ENCODE measurements at regions not wholly inside any gene's neighbourhood (a gene's known extent, or its start where the extent isn't known, plus 50 kb on each side); places are given as distances from the start of the nearest gene placed in this dataset.
"Not testable (repeated sequence)": the region's sequence is repeated elsewhere in the genome, so short reads cannot be mapped to it uniquely, and the experiment has no call there.

DNA sequence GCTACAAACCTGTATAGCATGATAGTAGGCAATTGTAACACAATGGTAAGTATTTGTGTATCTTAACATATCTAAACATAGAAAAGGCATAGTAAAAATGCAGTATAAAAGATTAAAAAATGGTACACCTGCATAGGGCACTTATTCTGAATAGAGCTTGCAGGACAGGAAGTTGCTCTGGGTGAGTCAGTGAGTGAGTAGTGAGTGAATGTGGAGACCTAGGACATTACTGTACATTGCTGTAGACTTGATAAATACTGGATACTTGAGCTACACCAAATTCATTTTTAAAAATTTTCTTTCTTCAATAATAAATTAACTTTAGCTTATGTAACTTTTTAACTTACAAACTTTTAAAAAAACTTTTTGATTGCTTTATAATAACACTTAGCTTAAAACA, 68.2 kb upstream of the MAML3 start:
- TF ChIP-seq, protein P1, sequence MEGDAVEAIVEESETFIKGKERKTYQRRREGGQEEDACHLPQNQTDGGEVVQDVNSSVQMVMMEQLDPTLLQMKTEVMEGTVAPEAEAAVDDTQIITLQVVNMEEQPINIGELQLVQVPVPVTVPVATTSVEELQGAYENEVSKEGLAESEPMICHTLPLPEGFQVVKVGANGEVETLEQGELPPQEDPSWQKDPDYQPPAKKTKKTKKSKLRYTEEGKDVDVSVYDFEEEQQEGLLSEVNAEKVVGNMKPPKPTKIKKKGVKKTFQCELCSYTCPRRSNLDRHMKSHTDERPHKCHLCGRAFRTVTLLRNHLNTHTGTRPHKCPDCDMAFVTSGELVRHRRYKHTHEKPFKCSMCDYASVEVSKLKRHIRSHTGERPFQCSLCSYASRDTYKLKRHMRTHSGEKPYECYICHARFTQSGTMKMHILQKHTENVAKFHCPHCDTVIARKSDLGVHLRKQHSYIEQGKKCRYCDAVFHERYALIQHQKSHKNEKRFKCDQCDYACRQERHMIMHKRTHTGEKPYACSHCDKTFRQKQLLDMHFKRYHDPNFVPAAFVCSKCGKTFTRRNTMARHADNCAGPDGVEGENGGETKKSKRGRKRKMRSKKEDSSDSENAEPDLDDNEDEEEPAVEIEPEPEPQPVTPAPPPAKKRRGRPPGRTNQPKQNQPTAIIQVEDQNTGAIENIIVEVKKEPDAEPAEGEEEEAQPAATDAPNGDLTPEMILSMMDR (IDR thresholded peaks at IDR 0.05; ENCODE audit: insufficient read depth, low read length): no peak
- DNase-seq (ENCODE audit: low read depth): no peak
- no peak overlapping the region for H3K4me3 ChIP-seq (ENCODE audit: low read depth, low read length)

DNA sequence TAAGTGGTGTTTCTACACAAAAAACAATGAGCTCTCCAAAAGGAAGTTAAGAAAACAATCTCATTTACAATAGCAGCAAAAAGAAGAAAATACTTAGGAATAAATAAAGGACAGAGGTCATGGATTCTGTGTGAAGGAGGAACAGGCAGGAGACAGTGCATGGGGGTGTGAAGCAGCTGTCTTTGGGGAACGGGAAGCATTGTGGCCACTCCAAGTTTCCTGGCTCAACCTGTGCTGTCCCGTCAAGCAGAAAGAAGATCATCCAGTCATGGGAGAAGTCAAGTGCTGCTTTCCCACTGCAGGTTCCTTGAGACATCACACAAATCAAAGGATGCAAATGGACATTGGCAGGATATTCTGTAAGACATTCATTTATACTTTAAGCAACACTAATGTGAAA, 66.1 kb upstream of the MAML3 start:
- no peak for DNase-seq (ENCODE audit: low read depth)
- TF ChIP-seq, protein P1 (IDR thresholded peaks at IDR 0.05; ENCODE audit: insufficient read depth, low read length): no peak

DNA sequence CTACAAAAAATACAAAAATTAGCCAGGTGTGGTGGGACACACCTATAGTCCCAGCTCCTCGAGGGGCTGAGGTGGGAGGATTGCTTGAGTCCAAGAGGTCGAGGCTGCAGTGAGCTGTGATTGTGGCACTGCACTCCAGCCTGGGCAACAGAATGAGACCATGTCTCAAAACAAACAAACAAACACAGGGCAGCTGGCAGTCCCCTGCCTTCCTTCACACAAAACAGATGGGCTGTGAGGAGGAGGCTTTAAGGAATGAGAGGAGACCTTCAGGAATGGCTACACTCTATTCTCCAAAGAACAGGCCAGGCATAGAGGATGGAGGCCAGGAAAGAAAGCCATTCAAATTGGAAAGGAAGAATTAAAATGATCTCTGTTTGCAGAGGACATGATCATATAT, 65.6 kb upstream of the MAML3 start:
- H3K4me3 ChIP-seq (ENCODE audit: low read depth, low read length): no peak overlapping the region
- no peak for DNase-seq (ENCODE audit: low read depth)
- TF ChIP-seq, protein P1 (IDR thresholded peaks at IDR 0.05; ENCODE audit: insufficient read depth, low read length): no peak

More for the DNA sequence above, 66.1 kb upstream of the MAML3 start:
- H3K4me3 ChIP-seq (ENCODE audit: low read depth, low read length): no peak overlapping the region

DNA sequence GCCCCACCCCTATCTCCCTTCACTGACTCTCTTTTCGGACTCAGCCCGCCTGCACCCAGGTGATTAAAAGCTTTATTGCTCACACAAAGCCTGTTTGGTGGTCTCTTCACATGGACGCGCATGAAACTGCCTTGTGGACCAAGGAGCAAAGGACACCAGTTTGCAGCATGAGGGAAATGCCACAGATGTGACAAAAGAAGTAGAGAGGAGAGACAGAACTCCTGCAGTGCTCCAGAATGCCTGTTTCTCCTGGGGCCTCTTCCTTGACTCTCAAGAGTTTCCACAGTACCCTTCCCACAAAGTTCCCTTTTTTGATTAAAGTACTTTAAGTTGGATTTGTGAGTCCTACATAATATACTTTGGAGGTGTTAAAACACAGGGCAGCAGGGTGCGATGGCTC, 65.1 kb upstream of the MAML3 start:
- not testable (repeated sequence) for DNase-seq (ENCODE audit: low read depth); H3K4me3 ChIP-seq (ENCODE audit: low read depth, low read length)

DNA sequence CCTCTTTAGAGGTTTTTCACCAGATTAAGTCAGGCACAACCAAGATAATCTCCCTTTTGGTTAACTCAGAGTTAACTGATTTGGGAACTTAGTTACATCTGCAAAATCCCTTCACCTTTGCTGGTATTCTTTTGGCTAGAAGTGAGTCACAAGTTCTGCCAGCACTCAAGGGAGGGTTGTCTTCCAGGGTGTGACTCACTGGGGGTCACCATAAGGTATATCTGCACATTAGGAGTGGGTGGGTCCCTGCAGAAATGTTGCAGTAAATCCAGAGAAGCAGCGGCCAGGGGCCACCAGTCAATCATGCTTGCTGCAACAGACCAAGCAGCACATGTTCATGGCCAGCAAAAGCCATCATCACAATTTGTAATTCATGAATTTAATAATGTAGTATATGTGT, 59.8 kb upstream of the MAML3 start:
- no peak overlapping the region for H3K4me3 ChIP-seq (ENCODE audit: low read depth, low read length)
- TF ChIP-seq, protein P1 (IDR thresholded peaks at IDR 0.05; ENCODE audit: insufficient read depth, low read length): no peak
- DNase-seq (ENCODE audit: low read depth): peak; percentile 36

DNA sequence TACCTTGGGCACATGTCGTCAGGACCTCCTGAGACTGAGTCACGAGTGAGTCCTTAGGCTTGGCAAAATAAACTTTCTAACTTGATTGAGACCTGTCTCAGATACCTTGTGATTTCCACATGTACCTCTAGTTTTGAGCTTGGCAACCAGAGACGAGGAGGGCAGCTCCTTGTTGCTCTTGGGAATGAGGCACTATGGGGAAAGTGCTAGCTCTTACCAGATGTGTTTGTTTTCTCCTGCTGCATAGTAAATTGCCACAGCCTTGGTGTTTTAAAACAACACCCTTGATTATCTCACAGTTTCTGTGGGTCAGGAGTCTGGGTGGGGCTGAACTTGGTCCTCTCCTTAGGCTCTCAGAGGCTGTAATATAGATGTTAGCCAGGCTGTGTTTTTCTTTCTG, 59.1 kb upstream of the MAML3 start:
- H3K4me3 ChIP-seq (ENCODE audit: low read depth, low read length): no peak overlapping the region
- DNase-seq (ENCODE audit: low read depth): peak; percentile 12
- TF ChIP-seq, protein P1 (IDR thresholded peaks at IDR 0.05; ENCODE audit: insufficient read depth, low read length): no peak

DNA sequence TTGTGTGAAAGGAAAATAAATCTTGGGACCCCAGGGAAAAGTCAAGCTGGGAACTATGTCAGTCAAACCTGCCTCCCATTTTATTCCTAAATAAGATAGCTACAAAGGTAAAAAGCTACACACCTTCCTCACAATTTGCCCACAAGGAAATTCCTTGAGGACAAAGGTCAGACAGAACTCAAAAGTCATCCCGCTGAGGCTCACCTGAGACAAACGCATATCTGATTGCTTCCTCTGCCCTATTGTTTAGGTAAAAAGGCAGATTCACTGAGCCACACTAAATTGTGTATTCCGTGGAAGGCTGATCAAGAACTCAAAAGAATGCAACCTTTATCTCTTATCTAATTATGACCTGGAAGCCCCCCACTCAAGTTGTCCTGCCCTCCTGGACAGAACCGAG, 58.7 kb upstream of the MAML3 start:
- DNase-seq (ENCODE audit: low read depth): no peak
- TF ChIP-seq, protein P1 (IDR thresholded peaks at IDR 0.05; ENCODE audit: insufficient read depth, low read length): no peak

More for the DNA sequence above, 58.7 kb upstream of the MAML3 start:
- H3K4me3 ChIP-seq (ENCODE audit: low read depth, low read length): no peak overlapping the region
